ENCODE measurements at regions not wholly inside any gene's neighbourhood (a gene's known extent, or its start where the extent isn't known, plus 50 kb on each side); places are given as distances from the start of the nearest gene placed in this dataset.

DNA sequence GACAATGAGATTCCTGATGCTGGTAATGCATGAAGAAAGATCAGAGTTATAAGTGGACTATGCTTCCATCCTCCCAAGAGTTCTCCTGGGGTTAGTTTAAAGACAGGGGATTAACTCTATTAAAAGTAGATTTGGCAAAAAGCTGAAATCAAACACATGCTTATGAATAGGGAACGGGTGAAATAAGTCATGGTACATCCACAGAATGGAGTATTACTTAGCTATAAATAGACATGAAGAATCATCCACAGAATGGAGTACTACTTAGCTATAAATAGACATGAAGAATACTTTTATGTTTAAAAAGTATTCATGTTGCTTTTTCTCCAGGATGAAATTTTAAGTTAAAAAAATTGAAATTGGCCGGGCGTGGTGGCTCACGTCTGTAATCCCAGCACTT is 596.4 kb upstream of the B3GAT1 start:
- TF ChIP-seq, protein P1, sequence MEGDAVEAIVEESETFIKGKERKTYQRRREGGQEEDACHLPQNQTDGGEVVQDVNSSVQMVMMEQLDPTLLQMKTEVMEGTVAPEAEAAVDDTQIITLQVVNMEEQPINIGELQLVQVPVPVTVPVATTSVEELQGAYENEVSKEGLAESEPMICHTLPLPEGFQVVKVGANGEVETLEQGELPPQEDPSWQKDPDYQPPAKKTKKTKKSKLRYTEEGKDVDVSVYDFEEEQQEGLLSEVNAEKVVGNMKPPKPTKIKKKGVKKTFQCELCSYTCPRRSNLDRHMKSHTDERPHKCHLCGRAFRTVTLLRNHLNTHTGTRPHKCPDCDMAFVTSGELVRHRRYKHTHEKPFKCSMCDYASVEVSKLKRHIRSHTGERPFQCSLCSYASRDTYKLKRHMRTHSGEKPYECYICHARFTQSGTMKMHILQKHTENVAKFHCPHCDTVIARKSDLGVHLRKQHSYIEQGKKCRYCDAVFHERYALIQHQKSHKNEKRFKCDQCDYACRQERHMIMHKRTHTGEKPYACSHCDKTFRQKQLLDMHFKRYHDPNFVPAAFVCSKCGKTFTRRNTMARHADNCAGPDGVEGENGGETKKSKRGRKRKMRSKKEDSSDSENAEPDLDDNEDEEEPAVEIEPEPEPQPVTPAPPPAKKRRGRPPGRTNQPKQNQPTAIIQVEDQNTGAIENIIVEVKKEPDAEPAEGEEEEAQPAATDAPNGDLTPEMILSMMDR (IDR thresholded peaks at IDR 0.05 in 4 of 5, conservative IDR thresholded peaks at IDR 0.05 in 1 of 5): no peak
- TF ChIP-seq POLR2A (IDR thresholded peaks at IDR 0.05): no peak
